ENCODE measurements at regions not wholly inside any gene's neighbourhood (a gene's known extent, or its start where the extent isn't known, plus 50 kb on each side); places are given as distances from the start of the nearest gene placed in this dataset.

- H3K27me3 Mint-ChIP-seq (ENCODE audit: insufficient read depth, low read depth, poor library complexity), result peaks cover 4% of the 10 kb centered on the region
- no peaks in the 10 kb centered on the region for H3K4me1 ChIP-seq (ENCODE audit: insufficient read depth)
- TF ChIP-seq POLR2AphosphoS5 (IDR thresholded peaks at IDR 0.05; ENCODE audit: low read depth) (no peak), STAT1 (IDR thresholded peaks at IDR 0.05; ENCODE audit: unreplicated experiment) (no peak), NANOG (IDR thresholded peaks at IDR 0.05; ENCODE audit: borderline replicate concordance) (no peak), ZNF114 (CRISPR knock-in tag; IDR thresholded peaks at IDR 0.05) (no peak), REST (IDR thresholded peaks at IDR 0.05; ENCODE audit: unreplicated experiment) (no peak), EZH2 (IDR thresholded peaks at IDR 0.05; ENCODE audit: low read depth, unreplicated experiment) (no peak), EZH2phosphoT487 (IDR thresholded peaks at IDR 0.05; ENCODE audit: unreplicated experiment) (no peak), JUNB (IDR thresholded peaks at IDR 0.05; ENCODE audit: unreplicated experiment) (no peak), ZNF462 (CRISPR knock-in tag; IDR thresholded peaks at IDR 0.05) (no peak), ETS1 (IDR thresholded peaks at IDR 0.05) (no peak)
- H3K36me3 ChIP-seq (ENCODE audit: insufficient read depth), result no peaks in the 10 kb centered on the region
- no peaks in the 10 kb centered on the region for H3K9me2 ChIP-seq (ENCODE audit: insufficient read depth)
- no peak overlapping the region for H3K4me3 ChIP-seq
- 0 out of 2 replicates have a peak overlapping the region, but pooled peaks have one; percentile 25 for H2AFZ ChIP-seq
- H3K4me2 ChIP-seq, result no peak overlapping the region
- no peaks in the 10 kb centered on the region for H3K36me3 Mint-ChIP-seq (ENCODE audit: low read depth)
- H3K27ac ChIP-seq (ENCODE audit: low read depth), result no peak overlapping the region
- peak overlapping the region; percentile 63; the same call in 1 of the 2 replicates for H3K27ac Mint-ChIP-seq
- no peak overlapping the region for H3K4me3 Mint-ChIP-seq
- DNase-seq (ENCODE audit: low spot score) (no peak), ATAC-seq (no peak)
- no peaks in the 10 kb centered on the region for H3F3A ChIP-seq (replicated peaks; ENCODE audit: low read depth)
- H4K20me1 ChIP-seq (replicated peaks; ENCODE audit: insufficient read depth), result no peaks in the 10 kb centered on the region
- H3K27me3 ChIP-seq (ENCODE audit: insufficient read depth), result no peaks in the 10 kb centered on the region
- H3K4me1 Mint-ChIP-seq, result peaks cover 5% of the 10 kb centered on the region
- no peaks in the 10 kb centered on the region for H3K9me3 Mint-ChIP-seq
- H3K79me2 ChIP-seq (replicated peaks; ENCODE audit: insufficient read depth), result no peaks in the 10 kb centered on the region
Measured at GRCh38 chr10:64039198-64039597, 518.0 kb downstream of the REEP3 start.
